HG02642 (cell line): ENCODE measurements at regions not wholly inside any gene's neighbourhood (a gene's known extent, or its start where the extent isn't known, plus 50 kb on each side); places are given as distances from the start of the nearest gene placed in this dataset.

Experiments used
- ATAC-seq: cut with Tn5 transposase; IDR thresholded peaks from one replicate; pipeline ENCODE4 v1.9.1; 2021; ENCODE audit warnings: mild to moderate bottlenecking; ENCODE audit not compliant: unreplicated experiment, poor library complexity

DNA sequence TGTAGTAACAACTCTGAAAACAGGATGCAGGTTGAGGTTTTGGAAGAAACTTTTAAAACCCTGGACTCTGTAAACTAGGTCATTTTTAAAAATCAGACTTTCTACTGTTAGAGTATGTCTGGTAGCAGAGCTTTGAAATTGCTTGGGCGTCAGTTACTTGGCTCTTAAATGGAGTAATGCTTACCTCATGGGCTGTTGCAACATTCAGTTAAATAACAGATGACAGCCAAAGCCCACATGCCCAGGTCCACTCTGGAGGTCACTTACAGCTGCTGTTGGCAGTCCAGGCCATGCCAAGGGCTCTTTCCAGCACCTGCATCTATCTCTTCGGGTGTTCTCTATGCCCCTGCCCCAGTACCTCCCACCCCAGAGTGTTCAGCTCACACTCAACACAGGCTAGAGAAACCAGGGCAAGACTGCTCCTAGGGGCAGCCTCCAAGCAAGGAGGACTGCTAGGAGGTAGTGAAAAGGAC is 96.4 kb downstream of the BANF2 start:
- ATAC-seq = no peak

- ATAC-seq = no peak
Measured at GRCh38 chr20:17795501-17796071, 95.8 kb downstream of the BANF2 start.

DNA sequence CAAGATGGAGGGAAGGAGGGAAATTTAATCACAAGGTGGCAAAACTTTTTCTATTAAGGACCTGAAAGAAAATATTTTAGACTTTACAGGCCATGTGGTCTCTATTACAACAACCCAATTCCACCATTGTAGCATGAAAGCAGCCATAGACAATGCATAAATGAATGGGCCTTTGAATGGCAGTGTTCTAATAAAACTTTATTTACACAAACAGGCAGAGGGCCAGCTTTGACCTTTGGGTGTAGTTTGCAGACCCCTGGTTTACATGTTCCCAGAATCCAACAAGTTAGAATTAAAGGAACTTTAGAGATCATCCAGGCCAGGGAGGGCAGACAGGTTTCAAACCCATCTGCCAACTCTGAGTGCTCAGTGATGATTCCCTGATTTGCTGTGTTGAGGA is 95.2 kb downstream of the BANF2 start:
- no peak for ATAC-seq

DNA sequence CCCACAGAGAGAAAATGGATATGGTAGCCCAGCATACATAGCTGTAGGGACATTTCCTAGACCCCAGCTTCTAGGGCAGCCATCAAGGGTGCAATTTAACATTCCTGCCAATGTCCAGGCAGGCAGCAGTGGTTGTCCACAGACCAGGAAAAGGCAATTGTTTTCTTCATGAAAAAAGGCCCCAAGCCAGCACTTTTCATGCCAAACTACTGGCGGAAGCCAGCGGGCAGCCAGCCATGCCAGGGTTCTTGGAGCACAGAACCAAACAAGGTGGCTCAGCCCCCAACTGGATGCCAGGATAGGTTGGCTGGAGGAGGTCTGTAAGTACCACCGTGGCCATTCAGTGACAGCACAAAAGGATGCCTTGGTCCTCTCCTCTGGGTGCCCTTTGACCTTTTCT is 94.6 kb downstream of the BANF2 start:
- ATAC-seq = no peak

GRCh38 chr20:17793986-17794385 is 94.2 kb downstream of the BANF2 start:
- ATAC-seq = no peak

DNA sequence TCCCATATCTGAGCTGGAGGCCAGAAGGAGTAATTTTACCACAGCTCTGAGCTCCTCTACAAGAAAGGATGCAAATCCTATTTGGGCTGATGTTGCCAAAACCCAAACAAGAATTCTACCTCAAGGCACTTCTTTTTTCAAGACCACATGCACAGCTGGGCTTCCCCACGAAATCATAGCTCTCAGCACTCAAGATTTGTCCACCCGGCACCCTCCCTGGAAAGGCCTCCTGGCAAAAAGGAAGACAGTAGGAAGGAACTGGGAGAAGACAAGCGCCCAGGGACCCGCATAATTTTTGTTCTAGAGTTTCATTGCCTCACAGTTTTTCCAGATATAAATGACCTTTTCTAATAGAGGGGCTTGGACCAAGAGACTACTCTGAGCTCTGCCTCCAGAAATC is 90.5 kb downstream of the BANF2 start:
- no peak for ATAC-seq

DNA sequence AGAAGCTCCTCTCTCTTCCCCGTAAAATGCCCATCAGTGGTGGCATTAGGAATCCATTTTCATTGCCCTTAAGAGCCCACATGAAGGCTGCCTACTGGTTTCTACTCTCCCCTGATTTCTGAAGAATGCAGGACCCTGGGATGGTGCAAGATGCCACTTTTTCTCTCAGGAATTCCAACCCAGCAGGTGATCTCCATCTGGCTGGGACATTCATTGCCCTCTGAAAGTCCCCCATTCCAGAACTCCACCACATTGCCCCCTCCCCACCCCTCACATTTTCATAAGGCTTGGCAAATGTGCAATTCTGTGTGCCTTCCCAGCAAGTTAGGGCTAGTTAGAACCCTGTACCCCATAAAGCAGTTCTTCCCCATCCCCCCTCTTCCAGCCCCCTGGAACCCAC is 88.0 kb downstream of the BANF2 start:
- ATAC-seq = no peak

DNA sequence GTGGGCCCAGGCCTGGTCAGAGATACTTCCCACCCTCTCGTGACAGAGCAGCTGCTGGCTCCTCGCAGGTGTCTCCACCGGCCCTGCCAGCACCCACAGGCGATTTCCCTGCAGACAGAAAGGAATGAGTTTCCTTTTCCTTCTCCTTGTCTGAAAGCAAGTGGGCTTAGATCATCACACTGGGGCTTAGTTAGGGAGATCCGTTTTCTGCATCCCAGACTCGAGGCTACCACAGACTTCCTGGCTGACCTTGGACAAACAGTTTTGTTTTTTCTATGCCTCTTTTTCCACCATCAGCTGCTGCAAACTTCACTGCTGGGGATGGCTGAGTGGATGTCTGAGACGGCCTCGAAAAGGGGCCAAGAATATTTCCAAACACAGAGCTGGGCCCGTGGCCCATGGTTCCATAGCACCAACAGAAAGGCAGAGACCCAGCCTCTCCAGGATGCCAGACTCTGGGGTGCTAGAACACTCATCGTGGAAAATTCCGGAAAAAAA is 86.5 kb downstream of the BANF2 start:
- ATAC-seq = no peak
